ENCODE measurements at regions not wholly inside any gene's neighbourhood (a gene's known extent, or its start where the extent isn't known, plus 50 kb on each side); places are given as distances from the start of the nearest gene placed in this dataset.

GRCh38 chr12:59158681-59159080 is 238.4 kb upstream of the LRIG3 start:
- TF ChIP-seq CTCF (conservative IDR thresholded peaks at IDR 0.05) (no peak), EZH2 (IDR thresholded peaks at IDR 0.05; ENCODE audit: low read depth) (no peak)
